Activated CD8-positive, alpha-beta memory T cell treated with anti-CD3 and anti-CD28 coated beads, Interleukin-2, amount 10 ng/mL, durations not matched to agents 7 days and 5 days (primary cell): ENCODE measurements at regions not wholly inside any gene's neighbourhood (a gene's known extent, or its start where the extent isn't known, plus 50 kb on each side); places are given as distances from the start of the nearest gene placed in this dataset.
A peak's percentile ranks its signal among the peaks of the same experiment; 100 is the strongest.

ENCODE experiments used
- ATAC-seq: fragments of 150-1000 bp; cut with Tn5 transposase; one replicate; pipeline ENCODE4 v1.10.0; 2021; ENCODE audit warnings: moderate library complexity
- CTCF ChIA-PET: fragments of 350-600 bp; sonication (Branson Sonifier 250); formaldehyde crosslinking; loops from one replicate; lab custom pipeline; 2021; ENCODE audit warnings: antibody characterized with exemption; lab: Charles Lee
- DNase-seq: peaks from one replicate; pipeline ENCODE4 v3.0.0-alpha.2; 2020
- H3K27ac Mint-ChIP-seq: one replicate; pipeline ENCODE4 v1.8.0; 2021; ENCODE audit warnings: mild to moderate bottlenecking, mixed read lengths
- H3K27me3 Mint-ChIP-seq: one replicate; pipeline ENCODE4 v1.8.0; 2021; ENCODE audit warnings: mixed read lengths
- H3K36me3 Mint-ChIP-seq: one replicate; pipeline ENCODE4 v1.8.0; 2021; ENCODE audit warnings: mild to moderate bottlenecking, mixed read lengths
- H3K4me1 Mint-ChIP-seq: one replicate; pipeline ENCODE4 v1.8.0; 2021; ENCODE audit warnings: mixed read lengths
- H3K4me3 Mint-ChIP-seq: one replicate; pipeline ENCODE4 v1.8.0; 2021; ENCODE audit warnings: mild to moderate bottlenecking, moderate library complexity, mixed read lengths
- H3K9me3 Mint-ChIP-seq: one replicate; pipeline ENCODE4 v1.8.0; 2022; ENCODE audit warnings: low read depth, mixed read lengths

DNA sequence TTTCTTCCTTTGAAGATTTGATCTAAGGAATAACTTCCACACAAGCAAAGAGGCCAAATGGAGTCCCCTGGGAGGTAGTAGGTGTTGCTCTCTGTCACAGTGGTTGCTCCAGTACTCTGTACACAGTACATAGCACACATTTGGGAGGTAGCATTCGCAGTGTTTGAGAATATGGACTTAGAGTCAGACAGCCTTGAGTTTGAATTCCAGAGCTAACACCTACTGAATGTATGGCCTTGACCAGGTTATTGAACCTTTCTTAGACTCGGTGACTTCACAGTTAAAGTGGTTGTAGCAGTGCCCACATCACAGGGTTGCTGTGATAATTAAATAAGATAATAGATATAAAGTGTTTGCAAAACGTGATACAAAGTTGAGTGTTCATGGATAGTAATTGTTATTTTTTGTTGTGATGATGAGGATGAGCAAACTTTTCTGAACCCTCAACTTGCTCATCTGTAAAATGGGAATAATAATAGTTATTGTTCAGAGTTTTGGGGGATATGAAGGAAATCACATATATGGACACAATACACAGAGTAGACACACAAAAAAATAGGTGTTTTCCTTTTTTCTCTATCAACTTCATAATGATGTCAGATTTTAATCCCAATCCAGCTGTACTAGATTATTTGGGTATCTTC is 271.6 kb upstream of the CRY1 start:
- CTCF ChIA-PET = interaction anchor here (1.1 kb wide), 1 partner anchor 40 kb away, joined by 3 read pairs; no protein-coding TSS in a partner anchor
- DNase-seq (no peak), ATAC-seq (no peak)
- no peaks in the 10 kb centered on the region for H3K9me3 Mint-ChIP-seq
- peaks cover 2% of the 10 kb centered on the region for H3K27me3 Mint-ChIP-seq
- H3K27ac Mint-ChIP-seq = no peak overlapping the region
- H3K36me3 Mint-ChIP-seq = peaks cover under 1% of the 10 kb centered on the region
- H3K4me1 Mint-ChIP-seq = peaks cover 44% of the 10 kb centered on the region
- no peak overlapping the region for H3K4me3 Mint-ChIP-seq

GRCh38 chr12:107365703-107366102 is 272.4 kb upstream of the CRY1 start:
- ATAC-seq = no peak
- no peak for DNase-seq
- CTCF ChIA-PET = no interaction called here
- peaks cover 2% of the 10 kb centered on the region for H3K27me3 Mint-ChIP-seq
- H3K9me3 Mint-ChIP-seq = no peaks in the 10 kb centered on the region
- peaks cover 49% of the 10 kb centered on the region for H3K4me1 Mint-ChIP-seq
- H3K36me3 Mint-ChIP-seq = peaks cover 2% of the 10 kb centered on the region
- no peak overlapping the region for H3K27ac Mint-ChIP-seq
- no peak overlapping the region for H3K4me3 Mint-ChIP-seq

GRCh38 chr12:107366322-107366721 is 273.0 kb upstream of the CRY1 start:
- ATAC-seq = no peak
- CTCF ChIA-PET = no interaction called here
- no peaks in the 10 kb centered on the region for H3K9me3 Mint-ChIP-seq
- no peak for DNase-seq
- peaks cover 50% of the 10 kb centered on the region for H3K4me1 Mint-ChIP-seq
- no peak overlapping the region for H3K4me3 Mint-ChIP-seq
- H3K27me3 Mint-ChIP-seq = peaks cover 2% of the 10 kb centered on the region
- no peak overlapping the region for H3K27ac Mint-ChIP-seq
- H3K36me3 Mint-ChIP-seq = peaks cover 2% of the 10 kb centered on the region

GRCh38 chr12:107368586-107368985 is 275.2 kb upstream of the CRY1 start:
- Mint-ChIP-seq H3K27ac (peak overlapping the region; percentile 97), H3K27me3 (no peaks in the 10 kb centered on the region), H3K4me3 (peak overlapping the region; percentile 75), H3K9me3 (no peaks in the 10 kb centered on the region), H3K36me3 (peaks cover 2% of the 10 kb centered on the region), H3K4me1 (peaks cover 63% of the 10 kb centered on the region)
- CTCF ChIA-PET = interaction anchor here (0.7 to 1.5 kb wide), 3 partner anchors 12 to 37 kb away, joined by 3 to 6 read pairs (median 3); no protein-coding TSS in a partner anchor
- ATAC-seq (peak; percentile 54), DNase-seq (peak; percentile 75)

GRCh38 chr12:107369006-107369405 is 275.7 kb upstream of the CRY1 start:
- ATAC-seq (no peak), DNase-seq (no peak)
- no peaks in the 10 kb centered on the region for H3K9me3 Mint-ChIP-seq
- peaks cover 67% of the 10 kb centered on the region for H3K4me1 Mint-ChIP-seq
- H3K27me3 Mint-ChIP-seq = no peaks in the 10 kb centered on the region
- H3K27ac Mint-ChIP-seq = peak overlapping the region; percentile 97
- peaks cover 2% of the 10 kb centered on the region for H3K36me3 Mint-ChIP-seq
- CTCF ChIA-PET = interaction anchor here (0.7 to 1.8 kb wide), 7 partner anchors 12 to 517 kb away, joined by 3 to 7 read pairs (median 3); a partner anchor contains a TSS
- H3K4me3 Mint-ChIP-seq = peak overlapping the region; percentile 75

- Mint-ChIP-seq H3K4me1 (peaks cover 73% of the 10 kb centered on the region), H3K9me3 (no peaks in the 10 kb centered on the region), H3K27me3 (no peaks in the 10 kb centered on the region), H3K27ac (peak overlapping the region; percentile 97), H3K4me3 (peak overlapping the region; percentile 75), H3K36me3 (peaks cover 2% of the 10 kb centered on the region)
- CTCF ChIA-PET = interaction anchor here (0.6 to 1.8 kb wide), 11 partner anchors 13 to 1351 kb away, joined by 3 to 7 read pairs (median 3); a partner anchor contains a TSS
- peak; percentile 78 for DNase-seq
- peak; percentile 82 for ATAC-seq
These were observed 276.3 kb upstream of the CRY1 start for GRCh38 chr12:107369679-107370078.

DNA sequence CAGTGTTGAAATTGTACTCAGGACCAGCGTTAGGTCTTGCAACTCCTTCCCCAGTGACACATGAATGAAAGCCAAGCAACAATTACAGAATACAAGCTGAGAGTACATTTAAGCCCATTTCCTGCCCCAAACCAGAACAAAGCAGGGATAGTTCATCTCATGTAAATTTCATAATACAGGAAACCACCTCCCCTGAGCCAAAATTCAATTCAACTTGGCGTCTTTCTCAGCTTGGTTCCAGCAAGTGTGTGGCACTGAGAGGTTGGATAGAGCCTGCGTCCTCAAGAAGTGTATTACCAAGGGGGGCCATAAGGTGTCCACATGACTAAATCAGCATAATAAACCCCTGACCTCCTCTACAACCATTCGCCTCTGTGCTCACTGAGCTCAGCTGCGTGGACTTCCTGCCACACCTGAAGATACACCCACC is 278.9 kb upstream of the CRY1 start:
- Mint-ChIP-seq H3K27ac (peak overlapping the region; percentile 69), H3K4me3 (peak overlapping the region; percentile 9), H3K36me3 (peaks cover 2% of the 10 kb centered on the region), H3K9me3 (no peaks in the 10 kb centered on the region), H3K4me1 (peaks cover 67% of the 10 kb centered on the region), H3K27me3 (no peaks in the 10 kb centered on the region)
- CTCF ChIA-PET = interaction anchor here (0.7 to 3.7 kb wide), 6 partner anchors 9 to 240 kb away, joined by 3 to 24 read pairs (median 6); a partner anchor contains a TSS
- ATAC-seq (peak; percentile 40), DNase-seq (peak; percentile 63)

- CTCF ChIA-PET = interaction anchor here (0.9 to 3.7 kb wide), 6 partner anchors 8 to 241 kb away, joined by 3 to 24 read pairs (median 6); a partner anchor contains a TSS
- H3K27me3 Mint-ChIP-seq = no peaks in the 10 kb centered on the region
- H3K27ac Mint-ChIP-seq = peak overlapping the region; percentile 69
- no peaks in the 10 kb centered on the region for H3K9me3 Mint-ChIP-seq
- peaks cover 61% of the 10 kb centered on the region for H3K4me1 Mint-ChIP-seq
- H3K4me3 Mint-ChIP-seq = peak overlapping the region; percentile 19
- H3K36me3 Mint-ChIP-seq = peaks cover 2% of the 10 kb centered on the region
- ATAC-seq (no peak), DNase-seq (peak; percentile 58)
These were observed 280.0 kb upstream of the CRY1 start for GRCh38 chr12:107373238-107373809.

DNA sequence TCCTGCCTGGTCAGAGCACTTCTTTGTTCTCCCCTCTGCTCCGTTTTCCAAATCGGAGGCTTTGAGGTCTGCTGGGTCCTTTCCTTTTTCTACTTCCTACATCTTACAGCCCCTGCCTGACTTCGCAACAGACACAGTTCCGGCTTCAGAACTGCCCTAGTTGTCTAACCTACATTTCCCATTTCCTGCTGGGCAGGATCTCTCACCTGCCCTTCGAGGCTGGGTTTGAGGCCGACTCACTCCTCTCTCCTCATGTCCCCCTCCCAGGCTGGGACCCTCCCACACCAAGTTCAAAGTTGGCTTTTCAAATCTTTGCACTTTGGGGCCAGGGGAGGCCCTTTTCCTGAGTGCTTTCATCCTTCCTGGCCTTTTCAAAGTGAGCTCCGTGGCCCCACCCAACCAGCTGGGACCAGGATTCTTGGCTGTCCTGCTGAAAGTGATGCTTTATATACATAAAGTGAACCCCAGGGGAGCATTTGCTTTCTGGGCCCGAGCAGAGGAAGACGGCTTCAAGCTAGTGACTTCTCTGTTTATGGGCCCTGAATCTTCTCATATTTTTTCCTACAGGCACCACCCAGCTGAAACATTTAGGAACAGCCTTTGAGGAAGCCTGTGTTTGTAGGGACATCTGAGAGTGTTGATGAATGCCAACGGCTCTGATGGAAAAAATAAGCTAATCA is 281.0 kb upstream of the CRY1 start:
- DNase-seq (no peak), ATAC-seq (no peak)
- Mint-ChIP-seq H3K27ac (no peak overlapping the region), H3K4me3 (no peak overlapping the region), H3K27me3 (no peaks in the 10 kb centered on the region), H3K4me1 (peaks cover 51% of the 10 kb centered on the region), H3K9me3 (no peaks in the 10 kb centered on the region), H3K36me3 (peaks cover 2% of the 10 kb centered on the region)
- CTCF ChIA-PET = interaction anchor here (1.7 to 3.7 kb wide), 2 partner anchors 29 to 55 kb away, joined by 9 to 24 read pairs; a partner anchor contains a TSS

GRCh38 chr12:107375231-107375630 is 281.9 kb upstream of the CRY1 start:
- ATAC-seq = no peak
- CTCF ChIA-PET = interaction anchor here (1.7 kb wide), 1 partner anchor 56 kb away, joined by 9 read pairs; a partner anchor contains a TSS
- Mint-ChIP-seq H3K9me3 (no peaks in the 10 kb centered on the region), H3K4me1 (peaks cover 43% of the 10 kb centered on the region), H3K27me3 (no peaks in the 10 kb centered on the region), H3K27ac (no peak overlapping the region), H3K36me3 (no peaks in the 10 kb centered on the region), H3K4me3 (no peak overlapping the region)
- no peak for DNase-seq

GRCh38 chr12:107377596-107378385 is 284.4 kb upstream of the CRY1 start:
- DNase-seq = no peak
- CTCF ChIA-PET = interaction anchor here (0.9 kb wide), 1 partner anchor 21 kb away, joined by 3 read pairs; no protein-coding TSS in a partner anchor
- Mint-ChIP-seq H3K9me3 (no peaks in the 10 kb centered on the region), H3K36me3 (no peaks in the 10 kb centered on the region), H3K4me1 (peaks cover 18% of the 10 kb centered on the region), H3K27me3 (no peaks in the 10 kb centered on the region), H3K4me3 (no peak overlapping the region), H3K27ac (no peak overlapping the region)
- no peak for ATAC-seq

DNA sequence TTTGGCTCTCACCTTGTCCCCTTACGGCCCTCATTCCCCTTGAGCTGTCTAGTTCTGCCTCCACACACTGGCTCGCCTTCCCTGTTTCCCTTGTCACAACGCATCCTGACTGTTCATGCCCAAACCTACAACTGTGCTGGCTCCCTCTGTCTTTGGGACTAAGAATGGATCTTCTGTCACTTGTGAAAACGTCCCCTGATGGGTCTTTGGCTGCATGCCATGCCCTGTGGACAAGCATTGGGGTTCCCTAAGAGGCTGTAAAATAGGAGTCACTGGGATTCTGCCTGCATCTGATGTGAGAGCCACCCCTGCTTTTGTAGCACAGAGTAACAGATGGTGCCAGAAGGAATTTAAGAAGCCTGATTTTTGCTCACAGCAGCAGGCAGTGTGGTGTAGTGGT is 285.3 kb upstream of the CRY1 start:
- no peak overlapping the region for H3K4me3 Mint-ChIP-seq
- DNase-seq (no peak), ATAC-seq (no peak)
- CTCF ChIA-PET = no interaction called here
- no peak overlapping the region for H3K27ac Mint-ChIP-seq
- peaks cover 10% of the 10 kb centered on the region for H3K4me1 Mint-ChIP-seq
- no peaks in the 10 kb centered on the region for H3K36me3 Mint-ChIP-seq
- no peaks in the 10 kb centered on the region for H3K9me3 Mint-ChIP-seq
- H3K27me3 Mint-ChIP-seq = no peaks in the 10 kb centered on the region
